SH-SY5Y (cell line): ENCODE measurements at regions not wholly inside any gene's neighbourhood (a gene's known extent, or its start where the extent isn't known, plus 50 kb on each side); places are given as distances from the start of the nearest gene placed in this dataset.

ENCODE experiments used
- GATA2 ChIP-seq: IDR thresholded peaks from 2 replicates; pipeline ENCODE4 v1.6.1; 2011; ENCODE audit warnings: mild to moderate bottlenecking, low read depth, low read length
- GATA3 ChIP-seq: IDR thresholded peaks from 2 replicates; pipeline ENCODE4 v1.6.1; 2011; ENCODE audit warnings: low read depth, mild to moderate bottlenecking, low read length, moderate library complexity

GRCh38 chr10:78937800-78938694, 130.7 kb upstream of the ZMIZ1 start:
- TF ChIP-seq GATA3 = no peak
- TF ChIP-seq GATA2 = no peak
